Islet of Langerhans (tissue), 1 donor: ENCODE measurements at regions not wholly inside any gene's neighbourhood (a gene's known extent, or its start where the extent isn't known, plus 50 kb on each side); places are given as distances from the start of the nearest gene placed in this dataset.

Experiments
- FAIRE-seq: peaks from one replicate; lab custom pipeline; 2011; peaks lifted over from hg19 to GRCh38; lab: Jason Lieb, UNC

DNA sequence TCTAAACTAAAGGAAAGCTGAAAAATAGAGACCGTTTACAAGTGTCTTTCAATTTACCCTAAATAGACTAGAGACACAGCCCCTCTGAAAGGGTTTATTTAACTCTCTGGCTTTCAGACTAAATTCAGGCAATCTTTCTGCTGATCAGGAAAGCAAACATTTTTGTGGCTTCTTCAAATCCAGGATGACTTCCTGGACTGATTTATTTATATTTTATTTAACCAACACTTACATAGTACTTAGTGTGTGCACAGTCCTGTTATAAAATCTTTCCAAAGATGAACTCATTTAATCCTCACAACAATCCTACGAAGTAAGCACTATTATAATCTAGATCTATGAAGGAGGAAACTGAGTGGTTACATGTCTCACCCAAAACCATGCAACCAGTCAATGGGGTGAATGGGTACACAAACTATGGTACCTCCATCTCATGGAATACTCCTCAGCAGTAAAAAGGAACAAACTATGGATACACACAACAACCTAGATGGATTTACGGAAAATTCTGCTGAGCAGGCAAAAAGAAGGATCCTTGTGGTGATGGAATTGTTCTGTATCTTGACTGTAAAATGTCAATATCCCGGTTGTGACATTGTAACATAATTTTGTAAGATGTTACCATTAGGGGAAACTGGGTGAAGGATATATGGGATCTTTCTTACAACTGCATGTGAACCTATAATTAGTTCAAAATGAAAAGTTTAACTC is 64.1 kb upstream of the MAMLD1 start:
- FAIRE-seq = no peak

DNA sequence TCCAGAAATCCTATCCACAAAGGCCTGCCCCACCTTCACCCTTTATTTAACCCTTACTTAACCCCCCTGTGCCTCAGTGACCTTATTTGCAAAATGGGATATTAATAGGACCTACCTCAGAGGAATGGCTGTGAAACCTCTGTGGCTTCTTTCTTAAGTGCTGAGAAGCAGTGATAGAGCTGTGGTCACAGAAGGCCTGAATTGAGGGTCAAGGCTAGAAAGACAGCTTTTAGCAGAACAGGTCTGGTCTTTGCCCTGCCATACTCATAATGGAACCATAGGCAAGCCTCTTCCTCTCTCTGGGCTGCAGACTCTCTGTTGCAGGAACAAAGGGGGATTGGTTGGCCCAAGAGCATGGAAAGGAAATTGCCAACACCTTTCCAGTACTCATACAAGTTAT is 63.5 kb upstream of the MAMLD1 start:
- FAIRE-seq = no peak

DNA sequence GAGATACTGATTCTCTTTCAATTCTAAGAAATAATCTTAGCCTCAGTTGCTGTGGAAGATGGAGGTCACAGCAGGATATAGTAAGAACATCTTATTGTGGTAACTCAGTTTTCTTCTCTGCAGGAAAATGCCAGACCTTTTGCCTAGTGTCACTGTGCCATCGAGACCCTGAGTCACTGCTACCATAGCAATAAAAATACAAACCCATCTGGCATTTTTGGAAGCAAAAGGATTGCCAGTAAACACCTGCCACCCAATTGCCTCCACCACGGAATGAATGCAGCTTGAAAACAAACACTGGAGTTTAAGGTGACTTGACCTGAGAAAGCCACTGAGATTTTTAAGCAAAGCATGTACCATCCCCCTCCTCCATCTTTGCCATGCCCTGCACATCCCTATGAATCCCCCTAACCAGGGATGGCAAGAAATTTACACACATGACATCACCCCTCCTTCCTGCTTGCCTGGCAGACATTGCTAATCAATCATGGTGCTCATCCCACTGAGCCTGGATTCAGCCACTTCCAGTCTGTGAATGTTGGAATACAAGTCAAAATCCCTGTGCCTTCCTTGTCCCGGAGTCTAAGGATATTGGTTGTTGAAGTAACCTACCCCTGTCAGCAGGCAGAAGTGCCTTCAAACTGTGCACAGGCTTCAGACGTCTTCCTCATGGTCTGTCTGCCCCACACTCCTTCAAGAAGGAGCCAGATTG is 59.6 kb upstream of the MAMLD1 start:
- FAIRE-seq = no peak

DNA sequence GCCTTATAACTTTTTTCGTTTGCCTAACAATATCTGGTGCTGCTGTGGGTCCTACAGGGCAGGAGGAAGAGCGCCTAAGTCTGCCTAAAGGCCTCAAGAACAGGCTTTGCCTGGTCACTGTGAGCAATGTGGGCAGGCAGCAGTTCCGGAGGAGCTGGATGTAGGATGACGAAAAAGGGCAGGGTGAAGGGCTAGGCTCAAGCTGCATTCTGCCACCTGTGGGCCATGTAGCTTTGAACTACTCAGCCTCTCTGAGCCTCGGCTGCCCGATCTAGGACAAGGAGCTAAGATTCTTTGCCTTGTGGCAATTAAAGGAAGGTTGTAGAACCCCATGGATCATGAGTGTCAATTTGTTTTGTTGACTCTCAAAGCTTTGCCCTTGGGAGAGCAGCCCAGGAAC is 57.1 kb upstream of the MAMLD1 start:
- no peak for FAIRE-seq

DNA sequence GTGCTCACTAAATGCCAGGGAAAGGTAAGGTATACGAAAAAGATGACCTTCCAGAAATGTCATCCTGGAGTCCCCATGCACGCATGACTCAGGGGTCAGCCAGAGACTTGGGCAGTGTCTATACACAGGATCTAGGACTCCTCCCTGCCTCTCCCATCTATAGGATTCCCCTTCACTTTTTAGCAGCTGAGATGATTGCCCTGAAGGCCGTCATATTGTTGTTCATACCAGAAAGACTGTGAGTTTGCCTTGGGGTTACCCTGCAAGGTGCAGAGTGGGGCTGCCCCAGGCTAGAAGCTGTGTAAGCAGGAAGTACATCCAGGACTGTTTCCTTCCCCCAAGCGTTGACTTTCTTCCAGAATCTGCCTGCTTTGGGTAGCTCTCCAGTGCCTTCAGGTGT is 55.1 kb upstream of the MAMLD1 start:
- no peak for FAIRE-seq

DNA sequence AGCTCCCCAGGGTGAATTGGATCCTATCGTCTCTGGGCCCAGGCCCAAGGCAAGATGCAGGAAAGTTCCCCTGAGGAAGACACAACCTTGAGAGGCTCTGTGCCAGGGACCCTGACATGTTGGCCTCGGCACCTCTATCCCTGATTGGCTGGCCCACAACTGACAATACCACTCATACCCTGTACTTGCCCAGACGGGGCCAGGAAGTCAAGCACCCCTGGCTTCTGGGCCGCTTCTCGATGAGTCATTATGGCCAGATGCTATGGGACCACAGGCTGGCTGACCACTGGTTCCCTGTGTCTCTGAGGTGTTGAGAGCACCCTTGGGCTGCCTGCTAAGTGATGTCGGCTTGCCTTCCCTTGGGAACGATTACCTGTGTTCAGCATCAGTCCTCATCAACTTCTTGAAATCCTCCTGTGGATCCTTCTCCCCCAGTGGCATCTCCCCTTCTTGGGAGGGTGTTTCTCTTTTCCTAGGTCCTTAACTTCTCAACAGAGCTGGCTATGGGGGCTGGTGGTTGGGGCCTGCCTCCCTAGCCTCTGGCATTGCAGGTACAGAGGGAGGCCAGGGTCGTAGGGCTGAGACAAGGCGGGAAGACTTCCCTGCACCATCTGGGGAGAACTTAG is 54.5 kb upstream of the MAMLD1 start:
- FAIRE-seq = no peak

DNA sequence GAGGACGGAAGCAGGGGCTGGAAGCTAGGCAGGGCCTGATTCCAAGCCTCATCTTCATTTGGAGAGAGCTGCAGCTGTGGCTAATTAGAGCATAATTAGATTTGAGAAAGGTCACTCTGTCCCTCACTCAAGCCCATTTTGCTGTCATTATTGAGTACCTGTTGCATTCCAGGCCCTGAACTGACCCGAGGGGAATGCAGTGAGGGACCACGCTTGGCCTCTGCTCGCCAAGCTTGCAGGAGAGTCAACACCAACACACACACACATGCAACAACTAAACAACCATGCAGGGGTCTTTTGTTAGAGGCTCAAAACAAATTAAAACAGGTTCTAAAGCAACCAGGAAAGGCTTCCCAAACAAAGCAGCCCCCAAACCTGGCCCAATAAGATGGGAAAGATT is 52.7 kb upstream of the MAMLD1 start:
- FAIRE-seq = no peak

DNA sequence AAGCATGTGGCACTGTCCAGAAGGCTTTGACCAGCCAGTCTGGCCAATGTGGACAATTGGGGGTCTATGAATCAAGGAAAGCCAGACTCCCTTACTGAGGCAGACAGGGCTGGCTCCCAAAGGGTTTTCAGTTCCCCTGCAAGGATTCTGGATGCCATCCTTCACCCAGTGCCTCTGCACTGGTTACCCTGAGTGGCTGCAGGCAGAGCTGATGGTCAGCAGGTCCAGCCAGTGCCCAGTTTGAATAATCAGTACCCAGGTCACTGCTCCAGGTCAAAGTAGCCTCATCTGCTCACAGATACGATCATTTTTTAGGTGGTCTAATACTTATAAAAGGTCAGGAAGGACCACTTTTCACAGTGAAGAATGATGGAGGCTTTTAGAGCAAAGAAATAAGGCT is 52.2 kb upstream of the MAMLD1 start:
- no peak for FAIRE-seq

DNA sequence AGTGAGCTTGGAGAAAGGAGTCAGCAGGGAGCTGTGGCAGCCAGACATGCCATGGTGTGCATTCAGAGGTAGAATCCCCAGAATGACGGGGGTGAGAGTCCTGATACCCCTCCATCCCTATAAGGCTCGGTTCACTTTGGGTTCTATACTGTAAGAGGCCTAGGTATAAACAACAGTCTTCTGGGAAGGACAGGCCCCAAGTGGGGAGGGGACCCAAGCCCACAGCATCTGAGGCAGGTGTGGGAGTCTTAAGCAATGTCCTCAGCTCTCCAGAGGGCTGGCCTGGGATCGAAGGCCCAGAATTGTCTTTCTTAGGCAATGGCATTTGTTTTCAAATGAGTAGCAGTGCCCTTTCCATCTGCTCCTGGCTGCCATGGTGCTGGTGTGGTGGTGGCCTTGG is 50.2 kb upstream of the MAMLD1 start:
- FAIRE-seq = no peak
